Heart left ventricle (tissue), 13 donors: ENCODE measurements at regions not wholly inside any gene's neighbourhood (a gene's known extent, or its start where the extent isn't known, plus 50 kb on each side); places are given as distances from the start of the nearest gene placed in this dataset.

Experiments used
- CTCF ChIP-seq, 12 donors: fragments of 200-600 bp; sonication (generic) in 4 of 12; IDR thresholded peaks; one replicate each; pipeline versions ENCODE4 v1.5.0 to v1.8.0; 2018 to 2022; ENCODE audit warnings: antibody characterized with exemption in 12 of 12, mild to moderate bottlenecking in 5 of 12
- POLR2A ChIP-seq, 2 donors: fragments of 450-650 bp; IDR thresholded peaks; one replicate each; pipeline ENCODE4 v1.6.1; 2017; ENCODE audit warnings: antibody characterized with exemption in 2 of 2, mild to moderate bottlenecking in 2 of 2, moderate library complexity in 2 of 2
- donor health status: ischemic (EF 13 %, LVEDD 7.1; RV severe dilation, severe dysfunction).
- donor health status: DM: no; HTN: yes; CAD: no.
- donor health status: DM: no; HTN: no; CAD: no.
- donor health status: ischemic (EF 25% LVEDD 6.9; RV normal size, moderate dysfunction).
- donor health status: ischemic (EF 25% LVEDD 5.7; RV mildly dilated, moderate dysfunction).
- donor health status: ischemic (EF 35%, LVEDD 5.7; RV mildly dilated, moderate dysfunction).
- donor health status: nonischemic (EF 11% LVEDD 7.7; RV severe dilation, severe dysfunction).
- donor health status: DM: yes; HTN: yes; CAD: no.
- donor health status: PGD.
- donor health status: ischemic (EF 29% LVEDD 5.4; RV normal size, mild dysfunction).
- donor health status: nonischemic (EF 23%, LVEDD 6.1; RV moderate dilation, normal function).

GRCh38 chrX:69036674-69037573 is 128.3 kb downstream of the PJA1 start:
- no peak for TF ChIP-seq CTCF (IDR thresholded peaks at IDR 0.05)
- no peak for TF ChIP-seq POLR2A (IDR thresholded peaks at IDR 0.05)
